EL (cell line): ENCODE measurements at regions not wholly inside any gene's neighbourhood (a gene's known extent, or its start where the extent isn't known, plus 50 kb on each side); places are given as distances from the start of the nearest gene placed in this dataset.

Experiments
- DNase-seq: peaks from one replicate; pipeline ENCODE4 v3.0.0-alpha.2; 2016

- DNase-seq: no peak
These were observed 1440.3 kb downstream of the NCAM2 start for GRCh38 chr21:22438428-22439086.

DNA sequence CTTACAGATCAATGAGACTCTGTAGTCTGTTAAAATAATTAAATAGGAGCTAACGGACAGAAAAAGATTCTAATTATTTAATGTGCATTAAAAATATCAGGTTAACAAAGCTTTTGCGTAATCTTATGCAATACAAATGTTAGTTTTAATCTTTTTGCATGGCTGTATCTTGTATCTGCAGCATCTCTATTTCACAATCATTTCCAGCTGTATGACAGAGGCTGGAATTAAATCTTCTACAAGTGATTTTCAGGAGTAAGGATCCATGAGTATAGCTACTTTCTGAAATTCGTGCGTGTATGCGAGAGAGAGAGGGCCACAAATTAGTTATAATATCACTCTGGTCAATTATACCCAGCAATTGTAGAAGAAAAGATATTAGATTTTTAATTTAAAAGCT lies 1446.8 kb downstream of the NCAM2 start:
- DNase-seq: no peak

DNA sequence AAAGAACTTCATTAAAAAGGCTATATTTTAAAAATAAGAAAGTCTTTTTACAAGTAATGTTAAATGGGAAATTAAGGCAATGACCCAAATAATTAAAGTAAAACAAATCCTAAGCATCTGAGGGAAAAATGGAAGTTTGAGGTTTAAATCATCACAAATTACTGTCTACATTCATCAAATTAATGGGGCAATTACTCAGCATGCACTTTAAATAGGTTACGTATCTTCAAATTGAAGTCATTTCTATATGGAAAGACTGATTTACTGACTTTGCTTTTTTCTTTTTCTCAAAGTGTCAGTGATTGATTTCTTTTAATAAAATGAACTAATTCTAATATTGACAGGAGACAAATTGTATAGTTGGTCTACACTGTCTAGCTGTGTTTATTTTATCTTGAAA lies 1452.3 kb downstream of the NCAM2 start:
- DNase-seq: no peak

DNA sequence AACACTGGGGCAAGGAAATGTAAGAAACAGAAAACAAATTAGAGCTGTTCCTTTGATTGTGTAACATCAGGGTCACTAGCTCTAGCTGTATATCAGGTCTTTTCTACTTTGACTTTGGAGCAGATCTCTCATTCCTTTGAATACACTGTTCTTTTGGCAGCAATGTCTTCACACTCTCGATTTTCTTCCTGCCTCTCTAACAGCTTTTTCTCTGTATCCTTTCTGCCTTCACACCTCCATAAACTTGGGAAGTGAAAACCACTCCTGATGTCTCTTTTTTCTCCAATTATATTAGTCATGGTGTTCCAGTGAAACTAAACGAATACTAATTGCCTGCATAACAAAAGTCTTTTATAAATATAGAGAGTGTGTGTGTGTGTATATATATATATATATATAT lies 1458.0 kb downstream of the NCAM2 start:
- DNase-seq: no peak

- no peak for DNase-seq
These were observed 1470.7 kb downstream of the NCAM2 start for GRCh38 chr21:22468893-22469292.

DNA sequence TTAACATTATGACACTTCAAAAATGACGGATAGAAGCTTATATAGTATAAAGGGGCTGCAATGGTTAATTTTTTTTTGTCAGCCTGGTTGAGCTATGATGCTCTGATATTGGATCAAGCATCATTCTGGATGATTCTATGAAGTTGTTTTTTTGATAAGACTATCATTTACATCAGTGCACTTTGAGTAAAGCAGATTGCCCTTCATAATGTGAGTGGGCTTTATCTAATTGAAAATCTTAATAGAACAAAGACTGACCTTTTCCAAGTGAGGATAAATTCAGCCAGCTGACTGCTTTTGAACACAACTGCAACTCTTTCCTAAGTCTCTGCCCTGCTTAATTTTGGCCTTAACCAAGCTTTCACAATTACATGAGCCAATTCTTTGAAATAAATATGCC lies 1476.2 kb downstream of the NCAM2 start:
- no peak for DNase-seq

GRCh38 chr21:22476214-22476613 lies 1478.0 kb downstream of the NCAM2 start:
- no peak for DNase-seq

DNA sequence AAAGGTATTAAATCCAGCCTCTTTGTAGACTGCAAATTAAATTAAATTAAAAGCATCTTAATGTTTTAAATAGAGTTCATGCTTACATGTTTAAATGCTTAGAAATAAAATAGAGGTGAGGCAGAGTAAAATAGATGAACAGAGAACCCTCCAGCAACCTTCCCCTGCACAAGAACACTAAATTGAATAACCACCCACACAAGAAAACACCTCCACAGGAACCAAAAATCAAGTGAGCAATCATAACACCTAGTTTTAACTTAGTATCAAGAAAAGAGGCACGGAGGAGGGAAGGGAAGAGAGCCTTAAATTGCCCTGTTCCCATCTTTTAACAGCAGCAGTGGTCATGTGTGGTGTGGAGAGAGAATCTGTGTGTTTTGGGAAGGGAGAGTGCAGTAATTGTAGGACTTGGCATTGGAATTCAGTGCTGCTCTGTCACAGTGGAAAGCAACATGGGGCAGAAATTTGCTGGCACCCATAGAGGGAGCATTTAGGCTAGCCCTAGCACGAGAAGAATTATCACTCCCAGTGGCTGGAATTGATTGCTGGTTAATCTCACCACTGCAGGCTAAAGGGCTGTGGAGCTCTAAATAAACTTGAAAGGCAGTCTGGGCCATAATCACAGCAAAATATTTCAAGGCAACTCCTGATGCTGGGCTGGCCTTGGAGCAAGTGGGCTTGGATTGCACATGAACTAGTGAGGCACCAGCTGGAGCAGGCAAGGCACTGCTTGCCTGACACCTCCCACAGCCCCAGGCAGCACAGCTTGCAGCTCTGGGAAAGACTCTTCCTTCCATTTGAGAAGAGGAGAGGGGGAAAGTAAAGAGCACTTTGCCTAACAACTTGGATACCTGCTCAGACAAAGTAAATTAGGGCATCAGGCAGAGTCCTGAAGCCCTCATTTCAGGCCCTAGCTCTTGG lies 1478.8 kb downstream of the NCAM2 start:
- DNase-seq: no peak

- DNase-seq: no peak
These were observed 1491.8 kb downstream of the NCAM2 start for GRCh38 chr21:22490049-22490448.

GRCh38 chr21:22516230-22516629 lies 1518.0 kb downstream of the NCAM2 start:
- no peak for DNase-seq

DNA sequence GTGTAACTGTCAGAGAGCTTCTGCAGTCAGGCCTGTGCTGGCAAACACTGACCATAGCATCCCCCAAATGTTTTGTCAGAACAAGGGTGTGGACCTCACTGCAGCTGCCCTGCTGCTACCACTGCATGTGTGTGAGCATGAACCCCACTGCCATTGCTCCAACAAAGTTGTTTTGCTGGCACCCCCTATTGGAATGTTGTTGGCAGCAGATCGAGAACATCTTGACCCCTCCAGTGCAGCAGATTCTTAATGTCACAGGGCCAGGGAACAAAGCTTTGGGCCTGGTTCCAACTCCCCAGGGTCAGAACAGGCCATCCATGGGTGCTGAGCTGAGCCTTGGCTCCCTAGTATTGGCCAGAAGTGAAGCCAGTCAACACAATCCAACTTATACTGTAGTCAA lies 1537.4 kb downstream of the NCAM2 start:
- DNase-seq: no peak

DNA sequence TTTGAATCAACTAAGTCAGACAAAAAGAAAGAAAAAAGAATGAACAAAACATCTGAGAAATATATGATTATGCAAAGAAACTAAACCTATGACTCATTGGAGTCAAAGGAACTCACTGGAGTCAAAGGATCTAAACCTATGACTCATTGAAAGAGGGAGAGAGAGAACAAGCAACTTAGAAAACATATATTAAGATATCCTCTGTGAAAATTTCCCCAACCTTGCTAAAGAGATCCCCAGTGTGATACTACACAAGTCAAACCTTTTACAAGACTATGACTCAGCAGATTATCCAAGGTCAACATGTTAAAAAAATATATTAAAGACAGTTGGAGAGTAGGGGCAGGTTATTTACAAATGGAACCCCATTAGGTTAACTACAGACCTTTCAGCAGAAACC lies 1538.3 kb downstream of the NCAM2 start:
- no peak for DNase-seq

GRCh38 chr21:22544747-22545146 lies 1546.5 kb downstream of the NCAM2 start:
- DNase-seq: no peak

- no peak for DNase-seq
These were observed 1554.2 kb downstream of the NCAM2 start for GRCh38 chr21:22552390-22552789.

DNA sequence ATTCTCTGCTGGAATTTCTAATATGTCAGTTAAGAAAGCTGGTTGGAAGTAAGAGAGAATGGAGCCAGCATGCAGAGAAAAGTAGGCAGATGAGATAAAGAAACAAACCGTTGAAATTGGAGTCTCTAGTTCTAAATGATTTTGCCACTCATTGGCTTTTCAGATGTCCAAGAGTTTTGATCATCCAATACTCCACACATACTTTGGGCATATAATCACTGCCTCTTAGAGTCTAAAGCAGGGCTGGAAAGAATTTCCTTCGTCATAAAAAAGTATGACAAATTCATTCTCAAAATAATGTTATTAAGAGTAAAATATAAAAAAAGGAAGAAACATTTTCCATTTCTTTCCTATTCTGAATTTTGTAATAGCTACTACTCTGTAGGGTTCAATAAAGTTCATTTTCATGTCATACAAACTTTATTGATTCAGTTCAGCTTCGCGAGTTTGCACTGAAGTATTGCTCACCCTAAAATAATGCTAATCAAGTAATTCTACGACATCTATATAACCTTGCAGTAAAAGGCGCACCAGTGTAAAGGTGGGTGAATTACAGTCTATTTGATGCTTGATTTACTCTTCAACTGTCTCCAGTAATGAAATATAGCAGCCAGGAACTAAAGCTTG lies 1556.6 kb downstream of the NCAM2 start:
- DNase-seq: no peak

DNA sequence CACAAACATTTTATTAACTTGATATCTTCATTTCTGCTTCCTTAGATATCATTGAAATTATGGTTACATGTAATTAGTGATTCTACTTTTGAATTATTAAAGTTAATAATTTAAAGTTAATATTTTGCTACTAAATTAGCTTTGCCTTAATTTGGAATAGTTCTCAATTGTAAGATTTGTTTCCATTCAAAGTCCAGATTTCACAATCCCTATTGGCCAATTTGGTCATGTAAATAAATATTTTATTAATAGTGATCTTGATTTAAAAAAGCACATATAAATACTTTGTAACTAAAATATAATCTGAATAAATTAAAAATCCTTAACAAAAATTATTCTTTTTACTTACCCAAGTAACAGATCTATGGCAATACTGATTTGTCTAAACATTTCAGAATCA lies 1558.6 kb downstream of the NCAM2 start:
- no peak for DNase-seq

DNA sequence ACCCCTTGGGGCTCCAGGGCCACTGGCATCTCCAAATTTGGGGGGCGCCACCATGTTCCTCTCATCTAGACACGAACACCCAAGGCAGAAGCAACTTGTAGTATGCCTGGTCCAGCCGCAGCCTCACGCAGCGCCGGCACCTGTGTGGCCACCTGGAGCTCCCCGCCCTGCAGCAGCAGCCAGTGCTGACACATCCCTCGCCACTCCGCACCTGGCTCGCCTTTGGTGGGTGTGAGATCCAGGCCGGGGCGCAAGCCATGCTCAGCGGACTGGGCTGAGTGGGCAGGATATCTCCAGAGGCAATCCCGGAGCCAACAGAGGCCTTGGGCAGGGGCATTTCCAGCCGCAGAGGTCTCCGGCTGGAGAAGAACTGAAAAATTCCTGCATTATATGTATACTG lies 1563.7 kb downstream of the NCAM2 start:
- DNase-seq: no peak

- DNase-seq: no peak
These were observed 1575.6 kb downstream of the NCAM2 start for GRCh38 chr21:22573834-22574233.

- DNase-seq: no peak
These were observed 1577.0 kb downstream of the NCAM2 start for GRCh38 chr21:22575165-22575584.

- no peak for DNase-seq
These were observed 1581.5 kb downstream of the NCAM2 start for GRCh38 chr21:22579741-22580140.

DNA sequence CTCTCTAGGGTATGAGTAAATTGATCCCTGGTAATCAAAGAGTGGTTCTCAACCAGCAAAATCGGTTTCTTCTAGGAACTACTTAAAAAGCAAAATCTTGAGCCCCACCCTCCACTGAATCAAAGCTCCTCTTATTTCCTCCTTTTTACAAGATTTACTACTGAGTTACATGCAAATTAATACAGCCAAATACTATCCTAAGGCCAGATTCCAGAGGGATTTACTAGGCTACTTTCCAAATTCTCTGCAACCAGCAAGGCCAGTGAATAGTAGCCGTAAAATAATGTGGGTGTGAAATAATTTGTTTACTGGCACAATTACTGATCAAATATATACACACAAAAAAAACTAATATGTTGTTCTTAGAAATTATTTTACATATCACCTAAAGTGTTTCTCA lies 1583.8 kb downstream of the NCAM2 start:
- DNase-seq: no peak

- no peak for DNase-seq
These were observed 1586.1 kb downstream of the NCAM2 start for GRCh38 chr21:22584308-22584707.

GRCh38 chr21:22585558-22585957 lies 1587.3 kb downstream of the NCAM2 start:
- DNase-seq: no peak

DNA sequence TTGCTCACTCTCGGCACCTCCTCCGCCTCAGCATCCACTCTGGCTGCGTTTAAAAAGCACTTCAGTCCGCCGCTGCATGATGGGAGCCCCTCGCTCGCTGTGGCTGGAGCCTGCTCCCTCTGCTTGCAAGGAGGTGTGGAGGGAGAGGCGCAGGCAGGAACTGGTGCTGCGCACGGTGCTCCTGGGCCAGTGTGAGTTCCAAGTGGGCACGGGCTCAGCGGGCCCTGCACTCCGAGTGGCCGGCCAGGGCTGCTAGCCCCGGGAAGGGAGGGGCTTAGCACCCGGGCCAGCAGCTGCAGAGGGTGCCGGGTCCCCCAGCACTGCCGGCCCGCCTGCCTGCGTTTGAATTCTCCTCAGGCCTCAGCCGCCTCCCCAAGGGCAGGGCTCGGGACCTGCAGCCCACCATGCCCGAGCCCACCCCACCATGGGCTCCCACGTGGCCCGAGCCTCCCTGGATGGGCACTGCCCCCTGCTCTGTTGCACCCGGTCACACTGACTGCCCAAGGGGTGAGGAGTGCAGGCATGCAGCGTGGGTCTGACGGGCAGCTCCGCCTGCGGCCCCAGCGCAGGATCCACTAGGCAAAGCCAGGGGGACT lies 1599.5 kb downstream of the NCAM2 start:
- DNase-seq: no peak
